ENCODE measurements at regions not wholly inside any gene's neighbourhood (a gene's known extent, or its start where the extent isn't known, plus 50 kb on each side); places are given as distances from the start of the nearest gene placed in this dataset.
A peak's percentile ranks its signal among the peaks of the same experiment; 100 is the strongest.

DNA sequence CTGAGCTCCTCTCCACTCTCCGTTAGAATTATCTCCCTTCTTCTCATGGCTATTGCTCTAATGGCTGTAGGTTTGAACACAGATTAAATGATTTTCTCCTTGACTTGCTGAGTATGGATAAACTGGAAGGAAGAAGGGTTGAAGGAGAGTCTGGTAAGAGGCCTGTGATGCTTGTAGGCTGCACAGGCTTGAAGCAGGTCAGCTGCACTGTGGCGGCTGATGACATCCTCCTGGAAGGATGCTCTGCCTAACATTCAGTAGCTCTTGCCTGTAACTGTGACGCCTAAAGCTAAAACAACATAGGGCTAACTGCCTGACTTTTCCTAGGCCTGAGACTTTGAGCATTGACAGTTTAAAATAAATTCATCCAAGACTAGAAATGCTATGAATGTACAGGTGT is 166.3 kb downstream of the MREG start:
- TF ChIP-seq, protein P1, sequence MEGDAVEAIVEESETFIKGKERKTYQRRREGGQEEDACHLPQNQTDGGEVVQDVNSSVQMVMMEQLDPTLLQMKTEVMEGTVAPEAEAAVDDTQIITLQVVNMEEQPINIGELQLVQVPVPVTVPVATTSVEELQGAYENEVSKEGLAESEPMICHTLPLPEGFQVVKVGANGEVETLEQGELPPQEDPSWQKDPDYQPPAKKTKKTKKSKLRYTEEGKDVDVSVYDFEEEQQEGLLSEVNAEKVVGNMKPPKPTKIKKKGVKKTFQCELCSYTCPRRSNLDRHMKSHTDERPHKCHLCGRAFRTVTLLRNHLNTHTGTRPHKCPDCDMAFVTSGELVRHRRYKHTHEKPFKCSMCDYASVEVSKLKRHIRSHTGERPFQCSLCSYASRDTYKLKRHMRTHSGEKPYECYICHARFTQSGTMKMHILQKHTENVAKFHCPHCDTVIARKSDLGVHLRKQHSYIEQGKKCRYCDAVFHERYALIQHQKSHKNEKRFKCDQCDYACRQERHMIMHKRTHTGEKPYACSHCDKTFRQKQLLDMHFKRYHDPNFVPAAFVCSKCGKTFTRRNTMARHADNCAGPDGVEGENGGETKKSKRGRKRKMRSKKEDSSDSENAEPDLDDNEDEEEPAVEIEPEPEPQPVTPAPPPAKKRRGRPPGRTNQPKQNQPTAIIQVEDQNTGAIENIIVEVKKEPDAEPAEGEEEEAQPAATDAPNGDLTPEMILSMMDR (IDR thresholded peaks at IDR 0.05; ENCODE audit: low read depth, low read length, missing control alignments) = no peak
- no peak for DNase-seq (ENCODE audit: extremely low read depth, low read depth)

GRCh38 chr2:215845839-215846586 is 167.3 kb downstream of the MREG start:
- H3K4me3 ChIP-seq (replicated peaks; ENCODE audit: low read depth, low read length) = no peak overlapping the region
- TF ChIP-seq, protein P1 (IDR thresholded peaks at IDR 0.05; ENCODE audit: low read depth, low read length, missing control alignments) = no peak
- DNase-seq (ENCODE audit: extremely low read depth, low read depth) = no peak

More for the DNA sequence above, 166.3 kb downstream of the MREG start:
- no peak overlapping the region for H3K4me3 ChIP-seq (replicated peaks; ENCODE audit: low read depth, low read length)

DNA sequence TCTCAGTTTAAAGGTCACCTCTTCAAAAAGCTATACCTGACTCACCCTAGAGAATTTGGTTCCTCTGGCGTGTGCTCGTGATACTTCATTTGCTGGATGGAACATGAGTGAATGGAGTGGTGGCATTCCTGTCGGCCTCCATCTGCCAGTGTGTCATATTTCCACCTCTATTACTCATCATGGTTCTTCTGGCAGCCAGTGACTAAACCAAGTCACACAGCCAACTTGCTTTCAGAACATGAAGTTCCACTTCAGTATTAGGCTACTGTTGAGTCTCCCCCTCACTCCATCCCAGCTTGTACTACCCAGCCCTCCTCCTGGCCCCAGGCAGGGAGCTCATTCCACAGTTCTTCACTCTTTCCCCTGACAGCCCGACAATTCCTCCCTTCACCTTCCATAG is 169.8 kb downstream of the MREG start:
- TF ChIP-seq, protein P1 (IDR thresholded peaks at IDR 0.05; ENCODE audit: low read depth, low read length, missing control alignments) = no peak
- H3K4me3 ChIP-seq (replicated peaks; ENCODE audit: low read depth, low read length) = no peak overlapping the region
- DNase-seq (ENCODE audit: extremely low read depth, low read depth) = peak; percentile 62

DNA sequence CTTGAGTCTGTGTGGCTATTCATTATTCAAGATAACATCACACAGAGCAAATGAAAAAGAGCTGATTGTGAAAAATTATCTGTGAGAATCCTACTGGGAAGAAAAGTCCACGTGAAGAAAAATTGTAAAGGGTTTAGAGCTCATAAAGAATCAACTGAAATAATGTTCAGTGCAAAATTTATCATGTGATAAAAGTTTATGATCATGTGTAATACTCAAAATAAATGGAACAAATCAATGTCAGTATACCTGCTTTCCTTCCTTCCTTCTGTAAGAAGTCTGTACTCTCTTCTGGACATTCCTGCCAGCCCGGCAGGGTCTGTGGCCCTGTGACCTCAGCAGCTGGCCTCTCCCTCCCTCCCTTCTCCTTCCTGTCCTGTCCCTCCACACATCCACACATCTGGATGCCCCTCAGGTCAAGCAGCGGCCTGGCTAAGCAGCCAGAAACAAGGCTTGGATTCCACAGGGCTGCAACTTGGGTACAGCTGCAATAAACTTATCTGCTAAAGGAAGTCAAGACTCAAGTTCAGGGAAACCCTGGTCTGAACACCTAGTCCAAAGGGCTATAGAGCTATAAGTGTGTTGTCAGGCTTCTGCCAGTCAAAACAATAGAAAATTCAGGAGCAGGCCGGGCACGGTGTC is 172.1 kb downstream of the MREG start:
- H3K4me3 ChIP-seq (replicated peaks; ENCODE audit: low read depth, low read length) = no peak overlapping the region
- TF ChIP-seq, protein P1 (IDR thresholded peaks at IDR 0.05; ENCODE audit: low read depth, low read length, missing control alignments) = no peak
- peak; percentile 39 for DNase-seq (ENCODE audit: extremely low read depth, low read depth)

DNA sequence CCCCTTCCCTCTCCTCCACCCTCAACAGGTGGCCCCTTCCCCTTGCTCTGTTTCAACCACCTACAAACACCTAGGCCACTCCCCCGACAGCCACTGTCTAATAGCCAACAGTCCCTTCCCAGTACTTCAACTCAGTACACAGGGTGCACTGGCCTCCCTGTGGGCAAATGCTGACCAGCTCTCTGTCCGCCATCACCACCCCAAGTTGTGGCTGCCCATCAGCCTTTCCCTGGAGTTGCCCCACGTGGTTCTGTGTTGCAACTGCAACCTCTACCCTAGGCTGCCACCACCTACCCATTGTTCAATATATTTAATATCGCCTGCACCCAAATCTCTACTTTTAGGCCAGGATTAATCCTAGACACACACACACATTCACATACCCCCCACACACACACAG is 173.5 kb downstream of the MREG start:
- TF ChIP-seq, protein P1 (IDR thresholded peaks at IDR 0.05; ENCODE audit: low read depth, low read length, missing control alignments) = no peak
- H3K4me3 ChIP-seq (replicated peaks; ENCODE audit: low read depth, low read length) = no peak overlapping the region
- DNase-seq (ENCODE audit: extremely low read depth, low read depth) = no peak

GRCh38 chr2:215839309-215839708 is 174.0 kb downstream of the MREG start:
- TF ChIP-seq, protein P1 (IDR thresholded peaks at IDR 0.05; ENCODE audit: low read depth, low read length, missing control alignments) = no peak
- H3K4me3 ChIP-seq (replicated peaks; ENCODE audit: low read depth, low read length) = no peak overlapping the region
- no peak for DNase-seq (ENCODE audit: extremely low read depth, low read depth)
